ENCODE measurements at regions not wholly inside any gene's neighbourhood (a gene's known extent, or its start where the extent isn't known, plus 50 kb on each side); places are given as distances from the start of the nearest gene placed in this dataset.
"Not testable (repeated sequence)": the region's sequence is repeated elsewhere in the genome, so short reads cannot be mapped to it uniquely, and the experiment has no call there.

GRCh38 chr16:64356267-64356666 lies 765.6 kb downstream of the CDH11 start:
- no peak for DNase-seq
- Histone ChIP-seq H3K4me3 (no peak overlapping the region), H3K36me3 (no peaks in the 10 kb centered on the region), H3K27ac (no peak overlapping the region), H3K27me3 (no peaks in the 10 kb centered on the region), H3K9me3 (no peaks in the 10 kb centered on the region), H3K4me1 (no peaks in the 10 kb centered on the region)
- TF ChIP-seq CTCF (IDR thresholded peaks at IDR 0.05) (no peak), POLR2A (IDR thresholded peaks at IDR 0.05) (no peak)
- intact Hi-C loops (cut with DNase I; ENCODE audit: low total_unique reads): no loop called here

- Histone ChIP-seq H3K4me1 (no peaks in the 10 kb centered on the region), H3K27ac (no peak overlapping the region), H3K9me3 (no peaks in the 10 kb centered on the region), H3K27me3 (no peaks in the 10 kb centered on the region), H3K4me3 (no peak overlapping the region), H3K36me3 (no peaks in the 10 kb centered on the region)
- no peak for DNase-seq
- intact Hi-C loops (cut with DNase I; ENCODE audit: low total_unique reads): no loop called here
- no peak for TF ChIP-seq POLR2A (IDR thresholded peaks at IDR 0.05)
- no peak for TF ChIP-seq CTCF (IDR thresholded peaks at IDR 0.05)
Measured at GRCh38 chr16:64352246-64352645, 769.6 kb downstream of the CDH11 start.

- TF ChIP-seq CTCF (IDR thresholded peaks at IDR 0.05): no peak
- no peaks in the 10 kb centered on the region for H3K4me1 ChIP-seq
- intact Hi-C loops (cut with DNase I; ENCODE audit: low total_unique reads): no loop called here
- H3K9me3 ChIP-seq: no peaks in the 10 kb centered on the region
- H3K4me3 ChIP-seq: no peak overlapping the region
- no peaks in the 10 kb centered on the region for H3K27me3 ChIP-seq
- no peak overlapping the region for H3K27ac ChIP-seq
- no peaks in the 10 kb centered on the region for H3K36me3 ChIP-seq
- no peak for DNase-seq
Measured at GRCh38 chr16:64351121-64351520, 770.7 kb downstream of the CDH11 start.

GRCh38 chr16:64346080-64346479 lies 775.8 kb downstream of the CDH11 start:
- Histone ChIP-seq H3K27me3 (no peaks in the 10 kb centered on the region), H3K4me3 (no peak overlapping the region), H3K27ac (no peak overlapping the region), H3K36me3 (no peaks in the 10 kb centered on the region), H3K4me1 (no peaks in the 10 kb centered on the region), H3K9me3 (no peaks in the 10 kb centered on the region)
- intact Hi-C loops (cut with DNase I; ENCODE audit: low total_unique reads): no loop called here
- DNase-seq: no peak
- TF ChIP-seq POLR2A (IDR thresholded peaks at IDR 0.05) (no peak), CTCF (IDR thresholded peaks at IDR 0.05) (no peak)

GRCh38 chr16:64345142-64345541 lies 776.7 kb downstream of the CDH11 start:
- intact Hi-C loops (cut with DNase I; ENCODE audit: low total_unique reads): no loop called here
- no peaks in the 10 kb centered on the region for H3K36me3 ChIP-seq
- no peak overlapping the region for H3K4me3 ChIP-seq
- no peaks in the 10 kb centered on the region for H3K4me1 ChIP-seq
- TF ChIP-seq CTCF (IDR thresholded peaks at IDR 0.05) (no peak), POLR2A (IDR thresholded peaks at IDR 0.05) (no peak)
- H3K9me3 ChIP-seq: no peaks in the 10 kb centered on the region
- H3K27me3 ChIP-seq: no peaks in the 10 kb centered on the region
- no peak for DNase-seq
- H3K27ac ChIP-seq: no peak overlapping the region

- DNase-seq; H3K36me3 ChIP-seq; intact Hi-C loops (cut with DNase I; ENCODE audit: low total_unique reads); H3K9me3 ChIP-seq; H3K27ac ChIP-seq; H3K4me1 ChIP-seq; H3K4me3 ChIP-seq; H3K27me3 ChIP-seq: not testable (repeated sequence)
Measured at GRCh38 chr16:64343820-64344443, 777.9 kb downstream of the CDH11 start.

Measured in uterus (tissue), 3 donors.